GM21786 (cell line): ENCODE measurements at regions not wholly inside any gene's neighbourhood (a gene's known extent, or its start where the extent isn't known, plus 50 kb on each side); places are given as distances from the start of the nearest gene placed in this dataset.

Experiments used
- ATAC-seq: cut with Tn5 transposase; IDR thresholded peaks from one replicate; pipeline ENCODE4 v1.9.1; 2021; ENCODE audit not compliant: unreplicated experiment

- no peak for ATAC-seq
Measured at GRCh38 chr10:113435881-113436280, 117.0 kb upstream of the HABP2 start.

- ATAC-seq, result no peak
Measured at GRCh38 chr10:113436851-113437250, 116.0 kb upstream of the HABP2 start.

- no peak for ATAC-seq
Measured at GRCh38 chr10:113438652-113439051, 114.2 kb upstream of the HABP2 start.

DNA sequence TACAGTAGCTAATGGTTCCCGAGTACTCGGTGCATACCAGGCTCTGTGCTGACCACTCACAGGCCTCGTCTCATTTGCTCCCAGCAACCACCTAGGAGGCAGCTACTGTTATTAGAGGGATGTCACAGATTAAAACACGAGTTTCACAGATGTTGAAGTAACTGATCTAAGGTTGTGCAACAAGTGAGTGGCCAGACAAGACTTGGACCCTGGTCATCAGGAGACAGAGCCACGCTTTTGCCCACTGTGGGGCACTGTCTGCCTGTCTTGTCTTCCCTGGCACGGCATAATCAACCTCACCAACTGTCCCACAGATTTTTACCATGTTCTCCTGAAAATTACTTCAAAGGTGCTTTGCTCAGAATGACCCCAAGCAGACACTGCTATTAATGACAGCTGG is 111.6 kb upstream of the HABP2 start:
- no peak for ATAC-seq

DNA sequence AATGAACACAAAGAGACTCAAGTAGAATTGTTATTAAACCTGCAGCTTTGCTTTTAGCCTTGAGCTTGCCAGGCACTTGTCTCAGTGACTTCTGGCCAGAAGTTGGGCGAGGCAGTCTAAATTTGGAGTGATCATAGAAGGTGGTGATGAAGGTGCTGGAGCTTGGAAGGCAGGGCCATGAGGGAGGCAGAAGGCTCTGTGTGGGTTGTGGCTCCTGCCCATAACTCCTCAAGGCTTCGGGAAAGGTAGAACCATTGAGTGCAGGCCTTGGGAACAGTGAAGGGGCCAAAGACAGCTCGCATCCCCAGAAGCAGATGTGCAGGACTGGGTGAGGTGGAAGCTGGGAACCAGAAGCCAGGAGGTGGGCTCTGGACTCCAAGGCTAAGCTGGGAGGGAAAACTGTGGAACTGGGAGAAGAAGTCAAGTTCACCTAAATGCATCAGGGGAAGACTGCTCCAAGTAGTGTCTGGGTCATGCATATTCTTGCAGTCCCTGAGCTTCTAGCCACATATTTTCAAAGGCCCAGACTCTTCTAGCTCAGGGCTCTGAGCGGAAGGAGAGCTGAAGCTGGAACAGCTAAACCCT is 111.1 kb upstream of the HABP2 start:
- no peak for ATAC-seq

DNA sequence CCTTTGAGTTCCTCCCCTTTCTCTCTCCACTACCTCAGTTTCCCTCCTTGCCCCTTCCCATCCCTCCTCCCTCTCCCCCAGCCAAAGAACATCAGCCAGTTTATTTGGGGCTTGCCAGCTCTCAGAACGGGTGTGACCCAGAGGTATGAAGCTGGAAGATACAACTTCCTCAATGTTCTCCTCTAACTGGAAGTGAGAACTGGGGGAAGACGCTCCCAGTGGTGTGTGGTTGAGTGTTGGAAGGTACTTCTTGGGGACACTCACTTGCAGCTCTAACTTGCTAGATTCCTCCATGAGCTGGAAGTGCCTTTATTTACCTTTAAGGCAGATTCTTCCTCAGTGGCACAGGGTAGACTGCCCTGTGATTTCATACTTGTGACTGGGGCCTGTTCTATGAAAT is 110.5 kb upstream of the HABP2 start:
- ATAC-seq, result no peak

DNA sequence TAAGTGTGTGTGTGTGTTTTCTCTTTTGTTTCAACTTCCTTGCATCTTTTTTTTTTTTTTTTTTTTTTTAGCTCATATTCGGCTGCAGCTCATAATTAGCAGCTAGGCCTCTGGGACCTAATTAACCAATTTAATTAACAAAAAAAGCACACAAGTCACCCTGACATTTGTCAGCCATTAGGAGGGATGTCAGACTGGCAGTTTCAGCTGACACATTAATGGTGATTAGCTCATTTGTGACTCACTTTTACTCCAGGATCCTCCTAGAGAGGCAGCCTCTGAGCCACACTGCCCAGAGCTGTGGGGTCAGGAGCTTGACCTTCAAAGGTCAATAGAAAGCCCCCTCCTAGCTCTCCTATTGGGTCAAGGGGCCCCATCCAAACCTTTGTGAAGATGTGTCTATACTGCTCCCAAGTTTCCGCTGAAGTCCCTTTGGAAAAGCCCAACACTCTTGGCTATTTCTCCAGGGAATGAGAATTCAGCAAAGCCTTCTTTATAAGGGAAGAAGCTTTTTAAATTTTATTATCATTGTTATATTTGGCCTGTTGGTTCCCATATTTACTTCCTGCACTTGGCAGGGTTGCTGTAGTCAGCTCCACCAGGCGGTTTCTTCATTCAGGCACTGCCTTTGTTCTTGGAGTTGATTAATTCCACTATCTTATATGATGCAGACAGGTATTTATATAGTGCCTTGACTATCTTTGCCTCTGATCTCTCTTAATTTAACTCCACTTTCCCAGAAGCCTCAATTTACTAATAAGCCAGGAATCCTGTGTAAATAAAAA is 109.5 kb upstream of the HABP2 start:
- ATAC-seq, result no peak

- ATAC-seq, result no peak
Measured at GRCh38 chr10:113444766-113445365, 108.0 kb upstream of the HABP2 start.

GRCh38 chr10:113445736-113446135 is 107.1 kb upstream of the HABP2 start:
- no peak for ATAC-seq

DNA sequence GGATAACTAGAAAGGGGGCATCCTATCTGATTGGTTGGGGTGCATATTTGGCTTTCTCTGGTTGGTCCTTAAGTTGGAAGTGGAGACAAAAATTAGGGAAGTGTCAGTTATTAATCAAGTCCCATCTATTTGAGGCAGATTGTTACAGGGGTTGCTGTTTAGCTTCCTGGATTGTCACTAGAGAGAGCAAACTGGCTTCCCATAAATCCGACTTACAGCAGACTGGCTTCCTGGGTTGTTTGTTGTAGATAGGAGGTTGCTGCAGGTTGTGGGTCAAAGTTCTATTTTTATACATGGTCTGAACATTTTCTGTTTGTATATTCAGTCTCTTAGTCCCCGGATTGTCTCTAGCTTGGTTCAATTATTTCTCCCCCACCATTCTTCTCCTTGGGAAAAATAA is 106.1 kb upstream of the HABP2 start:
- ATAC-seq, result no peak

DNA sequence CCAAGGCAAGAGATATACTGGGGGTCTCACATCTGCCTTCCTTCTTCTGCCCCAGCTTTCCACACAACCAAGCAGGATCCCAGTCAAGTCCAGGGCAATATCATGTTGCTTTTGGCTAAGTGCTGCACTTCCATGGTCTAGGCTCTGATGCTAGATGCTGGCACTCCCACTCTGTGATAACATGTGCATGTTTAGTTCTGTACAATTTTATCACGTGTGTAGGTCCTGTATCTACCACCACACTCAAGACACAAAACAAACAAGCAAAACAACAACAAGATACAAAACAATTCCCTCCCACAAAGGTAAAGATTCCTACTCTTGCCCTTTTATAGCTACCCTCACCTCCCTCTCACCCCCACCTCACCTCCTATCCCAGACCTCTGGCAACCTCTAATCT is 105.6 kb upstream of the HABP2 start:
- no peak for ATAC-seq

- ATAC-seq, result no peak
Measured at GRCh38 chr10:113449006-113449695, 103.7 kb upstream of the HABP2 start.

GRCh38 chr10:113450046-113450804 is 102.6 kb upstream of the HABP2 start:
- no peak for ATAC-seq

GRCh38 chr10:113450906-113451305 is 101.9 kb upstream of the HABP2 start:
- no peak for ATAC-seq

DNA sequence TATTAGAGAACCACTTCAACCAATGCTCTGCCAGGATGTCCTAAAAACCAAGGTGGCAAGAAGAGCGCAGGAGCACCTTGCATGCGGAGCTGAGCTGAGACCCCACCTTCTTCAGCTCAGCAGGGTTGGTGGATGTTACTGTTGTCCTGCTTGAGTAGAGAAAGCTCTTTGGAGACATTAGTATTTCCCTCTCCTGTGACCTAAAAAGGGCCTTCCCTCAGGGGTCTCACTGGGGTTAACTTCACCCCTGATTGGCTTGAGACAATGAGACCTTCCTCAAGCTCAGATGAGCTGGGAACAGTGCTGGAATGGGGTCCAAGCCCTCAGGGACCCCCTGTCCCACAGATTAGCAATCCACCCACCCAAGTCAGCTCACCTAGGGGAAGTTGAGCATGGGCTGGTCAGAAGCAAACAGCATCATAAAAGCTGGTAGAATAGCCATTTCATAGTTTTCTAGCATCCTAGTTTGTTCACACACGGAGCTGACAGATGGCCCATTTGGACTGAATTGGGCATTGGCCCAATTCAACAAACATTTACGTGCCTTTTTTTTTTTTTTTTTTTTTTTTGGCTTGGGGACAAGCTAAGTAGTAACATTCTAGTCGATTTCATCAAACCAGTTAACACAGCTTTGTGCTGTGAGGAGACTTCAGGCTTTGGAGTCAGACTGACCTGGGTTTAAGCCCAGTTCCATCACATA is 100.6 kb upstream of the HABP2 start:
- no peak for ATAC-seq

- no peak for ATAC-seq
Measured at GRCh38 chr10:113453351-113453750, 99.5 kb upstream of the HABP2 start.

DNA sequence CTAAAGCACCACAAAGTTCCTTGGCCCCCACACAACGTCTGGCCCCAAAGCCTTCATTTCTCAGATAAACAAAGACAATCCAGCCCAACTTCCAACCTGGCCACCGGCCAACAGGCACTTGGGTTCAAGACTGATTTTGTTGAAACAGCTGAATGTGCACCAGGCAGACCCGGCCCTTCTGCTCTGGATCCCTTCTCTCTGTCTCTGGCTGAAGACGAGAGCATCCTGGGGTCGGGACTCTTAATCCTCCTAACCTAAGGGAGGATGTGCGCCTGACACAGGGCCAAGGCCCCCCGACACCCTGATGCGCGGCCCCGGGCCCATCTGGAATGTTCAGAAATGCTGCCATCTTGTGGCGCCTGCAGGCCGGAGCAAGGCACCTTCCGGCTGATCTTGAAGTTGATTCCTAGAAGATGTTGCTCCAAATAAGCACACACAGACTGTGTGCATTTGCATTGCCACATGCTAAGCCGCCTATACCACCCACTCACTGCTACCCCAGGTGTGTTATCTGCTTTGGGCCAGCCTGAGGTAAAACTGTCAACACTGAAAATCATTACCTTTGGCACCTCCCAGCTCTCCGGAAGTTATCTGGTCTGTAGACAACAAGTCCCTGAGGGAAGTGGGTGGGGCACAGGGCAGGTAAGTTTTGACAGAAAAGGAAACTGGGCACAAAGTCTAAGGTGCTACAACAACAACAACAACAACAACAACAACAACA is 98.4 kb upstream of the HABP2 start:
- no peak for ATAC-seq

DNA sequence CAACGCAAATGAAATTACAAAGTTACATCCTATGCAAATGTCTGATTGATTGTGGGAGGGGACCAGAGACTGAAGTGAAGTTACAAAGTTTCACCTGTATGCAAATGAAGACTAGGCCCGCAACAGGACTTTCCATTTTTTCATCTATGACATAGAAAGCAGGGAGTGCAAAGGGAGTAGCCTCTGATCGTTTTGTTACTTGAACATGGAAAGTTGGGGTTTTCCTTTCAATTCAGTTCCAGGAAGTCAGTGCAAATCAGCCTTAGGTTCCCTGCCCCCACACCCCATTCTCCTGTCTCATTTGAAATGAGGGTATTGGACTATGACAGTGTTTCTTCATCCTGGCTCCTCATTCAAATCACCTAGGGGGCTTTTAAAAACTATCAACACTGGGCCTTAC is 96.9 kb upstream of the HABP2 start:
- ATAC-seq, result no peak

DNA sequence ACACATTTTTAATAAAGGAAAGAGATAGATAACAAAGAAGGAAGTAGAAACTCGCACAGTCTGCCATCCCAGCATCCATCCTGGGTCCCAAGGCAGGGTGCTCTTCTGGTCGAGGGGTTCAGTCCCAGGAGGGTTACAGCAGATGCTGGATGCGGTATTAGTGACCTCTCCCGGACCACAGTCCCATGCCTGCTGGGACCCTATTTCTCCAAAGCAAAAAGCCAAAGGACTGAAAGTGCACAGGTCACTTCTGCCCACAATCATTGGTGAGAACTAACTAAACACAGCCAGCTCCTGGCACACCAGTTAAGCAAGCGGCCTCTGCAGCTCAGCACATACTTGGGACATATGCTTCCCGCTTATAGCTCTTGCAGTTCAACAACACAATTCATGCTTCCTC is 96.1 kb upstream of the HABP2 start:
- no peak for ATAC-seq

DNA sequence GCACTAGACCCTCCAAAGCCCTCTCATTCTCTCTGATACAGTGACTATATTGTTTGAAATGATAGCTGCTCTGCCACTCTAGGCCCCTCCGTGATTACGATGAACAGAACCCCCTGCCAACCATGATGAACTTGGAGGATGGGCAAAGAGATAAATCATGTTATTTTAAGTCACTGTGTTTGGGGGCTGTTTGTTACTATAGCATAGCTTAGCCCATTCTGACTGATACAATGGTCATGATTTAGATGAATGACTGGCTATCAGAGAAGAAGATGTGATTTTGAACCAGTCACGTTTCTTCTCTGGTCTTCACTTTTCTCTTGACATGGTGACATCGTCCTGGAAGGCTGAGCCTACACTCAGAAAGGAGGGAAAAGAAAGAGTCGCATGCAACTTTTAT is 95.4 kb upstream of the HABP2 start:
- no peak for ATAC-seq
